H1 (cell line): ENCODE measurements at regions not wholly inside any gene's neighbourhood (a gene's known extent, or its start where the extent isn't known, plus 50 kb on each side); places are given as distances from the start of the nearest gene placed in this dataset.

Experiments used
- CTCF ChIA-PET: fragments of 300-600 bp; sonication (Branson Sonifier 250); formaldehyde crosslinking; loops from one replicate; lab custom pipeline; 2021; ENCODE audit not compliant: partially characterized antibody; lab: Charles Lee
- POLR2A ChIA-PET: fragments of 300-600 bp; sonication (Branson Sonifier 250); formaldehyde crosslinking; loops from one replicate; lab custom pipeline; 2021; ENCODE audit warnings: inconsistent platforms; ENCODE audit not compliant: partially characterized antibody; lab: Charles Lee
- DNase-seq, 2 experiments: peaks; one replicate each; pipeline versions ENCODE4 v3.0.0 to v3.0.0-alpha.2; 2010 to 2022; ENCODE audit warnings: low spot score in 2 of 2, low read depth in 1 of 2, mixed read lengths in 1 of 2
- FAIRE-seq: peaks from 2 replicates; lab custom pipeline; 2011; peaks lifted over from hg19 to GRCh38; lab: Jason Lieb, UNC
- H2AFZ ChIP-seq: 2 replicates; pipeline ENCODE4 v1.8.1; 2012; ENCODE audit warnings: low read length, inconsistent platforms
- H2AK5ac ChIP-seq: 2 replicates; pipeline ENCODE4 v1.6.1; 2013; ENCODE audit warnings: low read depth, low read length
- H2BK120ac ChIP-seq: replicated peaks from 2 replicates; pipeline ENCODE3; 2013; ENCODE audit warnings: low read depth, low read length, inconsistent platforms
- H2BK12ac ChIP-seq: 2 replicates; pipeline ENCODE4 v1.6.1; 2013; ENCODE audit warnings: low read depth, low read length
- H2BK15ac ChIP-seq: 2 replicates; pipeline ENCODE4 v1.6.1; 2013; ENCODE audit warnings: low read length
- H2BK20ac ChIP-seq: 2 replicates; pipeline ENCODE4 v1.6.1; 2013; ENCODE audit warnings: low read length
- H2BK5ac ChIP-seq: 2 replicates; pipeline ENCODE4 v1.6.1; 2013; ENCODE audit warnings: low read depth, low read length
- H3K14ac ChIP-seq: 2 replicates; pipeline ENCODE4 v1.6.1; 2013; ENCODE audit warnings: inconsistent platforms; ENCODE audit not compliant: insufficient read length
- H3K18ac ChIP-seq: 2 replicates; pipeline ENCODE4 v1.6.1; 2013; ENCODE audit warnings: low read length; ENCODE audit errors: extremely low read depth
- H3K23ac ChIP-seq: 2 replicates; pipeline ENCODE4 v1.6.1; 2013; ENCODE audit warnings: inconsistent platforms; ENCODE audit not compliant: insufficient read length
- H3K23me2 ChIP-seq: 2 replicates; pipeline ENCODE4 v1.6.1; 2013; ENCODE audit warnings: low read depth, low read length
- H3K27ac ChIP-seq: 2 replicates; pipeline ENCODE4 v1.6.1; 2011; ENCODE audit warnings: low read depth, low read length, inconsistent platforms
- H3K27me3 ChIP-seq, 4 experiments: replicated peaks in 1 of 4; 1 replicate in 1 of 4; 2 replicates in 3 of 4; pipeline versions ENCODE4 v1.6.1 to v1.8.1; 2011 to 2013; ENCODE audit warnings: low read length in 3 of 4, mild to moderate bottlenecking in 3 of 4, inconsistent platforms in 2 of 4, mixed read lengths in 2 of 4, moderate library complexity in 1 of 4; ENCODE audit not compliant: control insufficient read depth in 3 of 4, insufficient read depth in 3 of 4; ENCODE audit errors: extremely low read depth in 1 of 4
- H3K36me3 ChIP-seq, 4 experiments: 2 replicates each; pipeline versions ENCODE4 v1.6.1 to v1.8.1; 2011 to 2013; ENCODE audit warnings: mild to moderate bottlenecking in 4 of 4, low read length in 3 of 4, moderate library complexity in 2 of 4, control low read depth in 1 of 4, inconsistent platforms in 1 of 4; ENCODE audit not compliant: insufficient read depth in 4 of 4, control insufficient read depth in 2 of 4
- H3K4ac ChIP-seq: replicated peaks from 2 replicates; pipeline ENCODE3; 2013; ENCODE audit warnings: low read length, low read depth, mixed read lengths, inconsistent platforms; ENCODE audit not compliant: insufficient read length
- H3K4me1 ChIP-seq, 4 experiments: replicated peaks in 1 of 4; 1 replicate in 1 of 4; 2 replicates in 3 of 4; pipeline versions ENCODE4 v1.6.1 to v1.8.1; 2011 to 2013; ENCODE audit warnings: low read length in 3 of 4, inconsistent platforms in 2 of 4, mixed read lengths in 1 of 4; ENCODE audit not compliant: insufficient read depth in 4 of 4, control insufficient read depth in 3 of 4
- H3K4me2 ChIP-seq, 2 experiments: 2 replicates each; pipeline versions ENCODE4 v1.6.1 to v1.8.1; 2011 to 2013; ENCODE audit warnings: low read depth in 2 of 2, low read length in 2 of 2, control low read depth in 1 of 2, inconsistent platforms in 1 of 2, mild to moderate bottlenecking in 1 of 2; ENCODE audit not compliant: insufficient read depth in 1 of 2
- H3K4me3 ChIP-seq, 4 experiments: fragments of 200-600, 300-600 bp in 1 of 4; sonication (generic), shearing (Covaris generic), sonication (Bioruptor Twin) in 1 of 4; 2 replicates each; pipeline versions ENCODE4 v1.5.1 to v1.8.1; 2011 to 2016; ENCODE audit warnings: low read length in 4 of 4, low read depth in 3 of 4, control low read depth in 2 of 4, inconsistent platforms in 2 of 4, mild to moderate bottlenecking in 2 of 4, mixed read lengths in 1 of 4, moderate library complexity in 1 of 4; ENCODE audit not compliant: insufficient read depth in 2 of 4; ENCODE audit errors: extremely low read depth in 1 of 4
- H3K56ac ChIP-seq: replicated peaks from 2 replicates; pipeline ENCODE3; 2013; ENCODE audit warnings: low read depth, mild to moderate bottlenecking, mixed read lengths, low read length, inconsistent platforms; ENCODE audit not compliant: insufficient read length
- H3K79me1 ChIP-seq: 2 replicates; pipeline ENCODE4 v1.6.1; 2013; ENCODE audit warnings: low read depth, low read length, control low read depth
- H3K79me2 ChIP-seq, 2 experiments: 2 replicates each; pipeline versions ENCODE4 v1.6.1 to v1.8.1; 2012 to 2013; ENCODE audit warnings: low read length in 2 of 2, mild to moderate bottlenecking in 2 of 2, inconsistent platforms in 1 of 2; ENCODE audit not compliant: insufficient read depth in 2 of 2, control insufficient read depth in 1 of 2
- H3K9ac ChIP-seq, 4 experiments: replicated peaks in 1 of 4; 1 replicate in 1 of 4; 2 replicates in 3 of 4; pipeline versions ENCODE4 v1.6.1 to v1.8.1; 2011 to 2013; ENCODE audit warnings: low read depth in 3 of 4, low read length in 3 of 4, control low read depth in 2 of 4, mild to moderate bottlenecking in 2 of 4, moderate library complexity in 2 of 4, inconsistent platforms in 1 of 4; ENCODE audit errors: extremely low read depth in 1 of 4
- H3K9me3 ChIP-seq, 2 experiments: 2 replicates each; pipeline versions ENCODE4 v1.6.1 to v1.8.1; 2012 to 2013; ENCODE audit warnings: mild to moderate bottlenecking in 2 of 2, moderate library complexity in 2 of 2, control low read depth in 1 of 2, inconsistent platforms in 1 of 2, low read depth in 1 of 2, low read length in 1 of 2, mixed read lengths in 1 of 2; ENCODE audit not compliant: insufficient read depth in 2 of 2
- H4K20me1 ChIP-seq, 2 experiments: replicated peaks in 1 of 2; 2 replicates each; pipeline versions ENCODE3 to v1.8.1; 2011 to 2013; ENCODE audit warnings: inconsistent platforms in 2 of 2, low read length in 2 of 2, mild to moderate bottlenecking in 1 of 2; ENCODE audit not compliant: insufficient read depth in 2 of 2, control insufficient read depth in 1 of 2
- H4K5ac ChIP-seq: 2 replicates; pipeline ENCODE4 v1.6.1; 2013; ENCODE audit warnings: low read length, low read depth, mixed read lengths, inconsistent platforms; ENCODE audit not compliant: insufficient read length
- H4K8ac ChIP-seq: 2 replicates; pipeline ENCODE4 v1.8.0; 2013; ENCODE audit warnings: mild to moderate bottlenecking, moderate library complexity, low read length, inconsistent platforms; ENCODE audit not compliant: insufficient read depth; ENCODE audit errors: extremely low read depth
- H4K91ac ChIP-seq: replicated peaks from 2 replicates; pipeline ENCODE3; 2013; ENCODE audit warnings: low read length, mixed read lengths, inconsistent platforms; ENCODE audit not compliant: insufficient read length
- BRCA1 ChIP-seq: IDR thresholded peaks from 2 replicates; pipeline ENCODE4 v1.6.1; 2012; ENCODE audit warnings: low read depth, low read length, improper control_type of control experiment
- CREB1 ChIP-seq: IDR thresholded peaks from 2 replicates; pipeline ENCODE4 v1.6.1; 2012; ENCODE audit warnings: inconsistent platforms
- JUND ChIP-seq: IDR thresholded peaks from 2 replicates; pipeline ENCODE4 v1.6.1; 2011; ENCODE audit warnings: mild to moderate bottlenecking, improper control_type of control experiment, low read length
- MAFK ChIP-seq: IDR thresholded peaks from 2 replicates; pipeline ENCODE4 v1.6.1; 2012; ENCODE audit warnings: low read depth, mild to moderate bottlenecking, improper control_type of control experiment, low read length
- SP2 ChIP-seq: IDR thresholded peaks from 2 replicates; pipeline ENCODE4 v1.6.1; 2012; ENCODE audit warnings: mild to moderate bottlenecking, low read length, inconsistent platforms
- YY1 ChIP-seq: IDR thresholded peaks from 2 replicates; pipeline ENCODE4 v1.6.1; 2011; ENCODE audit warnings: low read depth, mild to moderate bottlenecking, low read length
- WGBS, 2 experiments: shearing (Covaris generic) in 1 of 2; methylation state at CpG; one replicate each; pipeline versions ENCODE4 v1.1.6 to v1.1.7; 2013 to 2015; ENCODE audit warnings: low lambda C conversion rate in 2 of 2, mixed read lengths in 2 of 2, inconsistent platforms in 1 of 2, low coverage in 1 of 2, missing lambda C conversion rate in 1 of 2; ENCODE audit not compliant: insufficient replicate concordance in 2 of 2, insufficient coverage in 1 of 2, insufficient read length in 1 of 2; ENCODE audit errors: extremely low coverage in 1 of 2, missing lambda C conversion rate in 1 of 2; 5-methylcytosine and 5-hydroxymethylcytosine counted together
- TF ChIP-seq, protein P1 (sequence below): IDR thresholded peaks from 2 replicates; pipeline ENCODE4 v1.6.1; 2012; ENCODE audit warnings: inconsistent platforms

DNA sequence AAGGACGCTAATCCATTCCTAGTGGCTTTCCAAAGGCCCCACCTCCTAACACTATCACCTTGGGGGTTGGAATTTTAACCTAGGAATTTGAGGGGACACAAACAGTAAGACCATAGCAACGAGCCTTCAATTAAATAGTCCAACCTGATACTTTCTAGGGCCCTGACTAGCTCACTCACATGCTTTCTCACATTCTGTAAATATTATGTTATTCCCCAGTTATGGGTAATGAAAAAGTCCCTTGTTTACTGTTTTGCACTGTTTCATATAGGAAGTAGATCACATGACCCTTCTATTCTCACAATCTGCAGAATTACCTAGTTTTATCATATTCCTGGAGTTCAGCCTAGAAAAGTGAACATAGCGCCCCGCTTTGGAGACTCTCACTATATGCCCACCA, 1212.1 kb upstream of the ACVR2A start:
- no peaks in the 10 kb centered on the region for H3K4me1 ChIP-seq
- H2AFZ ChIP-seq, result 0 out of 2 replicates have a peak overlapping the region, but pooled peaks have one; percentile 26
- H3K56ac ChIP-seq, result no peak overlapping the region
- H2BK120ac ChIP-seq, result no peak overlapping the region
- H3K23ac ChIP-seq, result no peak overlapping the region
- no peak overlapping the region for H3K18ac ChIP-seq
- no peaks in the 10 kb centered on the region for H3K27me3 ChIP-seq
- H3K9me3 ChIP-seq, result no peaks in the 10 kb centered on the region
- H3K4me3 ChIP-seq, result no peak overlapping the region
- H2BK20ac ChIP-seq, result no peak overlapping the region
- ChIA-PET CTCF (no interaction called here), POLR2A (interaction anchor here (0.6 kb wide), 1 partner anchor 56 kb away, joined by 3 read pairs; no protein-coding TSS in a partner anchor)
- H3K79me2 ChIP-seq, result no peaks in the 10 kb centered on the region
- H3K9ac ChIP-seq, result no peak overlapping the region
- no peaks in the 10 kb centered on the region for H4K20me1 ChIP-seq
- H2BK12ac ChIP-seq, result no peak overlapping the region
- H2AK5ac ChIP-seq, result no peak overlapping the region
- no peak overlapping the region for H3K4me2 ChIP-seq
- H2BK15ac ChIP-seq, result no peak overlapping the region
- H3K14ac ChIP-seq, result no peak overlapping the region
- FAIRE-seq (no peak), DNase-seq (no peak)
- H2BK5ac ChIP-seq, result no peak overlapping the region
- WGBS, 2 experiments, result 92% methylated on average over 4 of the region's 4 CpGs; no CpG with 5 or more reads in 1 of the 2 experiments
- TF ChIP-seq, protein P1, sequence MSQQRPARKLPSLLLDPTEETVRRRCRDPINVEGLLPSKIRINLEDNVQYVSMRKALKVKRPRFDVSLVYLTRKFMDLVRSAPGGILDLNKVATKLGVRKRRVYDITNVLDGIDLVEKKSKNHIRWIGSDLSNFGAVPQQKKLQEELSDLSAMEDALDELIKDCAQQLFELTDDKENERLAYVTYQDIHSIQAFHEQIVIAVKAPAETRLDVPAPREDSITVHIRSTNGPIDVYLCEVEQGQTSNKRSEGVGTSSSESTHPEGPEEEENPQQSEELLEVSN, result no peak
- no peak for TF ChIP-seq JUND
- TF ChIP-seq YY1, result no peak
- TF ChIP-seq MAFK, result no peak
- no peak for TF ChIP-seq BRCA1
- TF ChIP-seq SP2, result no peak
- no peak for TF ChIP-seq CREB1
- H3K23me2 ChIP-seq, result no peaks in the 10 kb centered on the region
- no peak overlapping the region for H3K4ac ChIP-seq
- H3K36me3 ChIP-seq, result no peaks in the 10 kb centered on the region
- H4K91ac ChIP-seq, result no peak overlapping the region
- H4K5ac ChIP-seq, result no peak overlapping the region
- no peak overlapping the region for H3K27ac ChIP-seq
- H4K8ac ChIP-seq, result no peak overlapping the region
- H3K79me1 ChIP-seq, result no peaks in the 10 kb centered on the region
